ENCODE measurements at regions not wholly inside any gene's neighbourhood (a gene's known extent, or its start where the extent isn't known, plus 50 kb on each side); places are given as distances from the start of the nearest gene placed in this dataset.

- no peaks in the 10 kb centered on the region for H3K4me1 ChIP-seq (ENCODE audit: insufficient read depth, low read length)
- no peak overlapping the region for H3K27ac ChIP-seq (ENCODE audit: low read depth, low read length)
- Mint-ChIP-seq H3K27ac (no peak overlapping the region), H3K36me3 (peaks cover 0 to 7% (median 0%) of the 10 kb centered on the region in 3 donors), H3K27me3 (peaks cover 0 to 3% of the 10 kb centered on the region in 2 donors), H3K4me3 (no peak overlapping the region), H3K9me3 (no peaks in the 10 kb centered on the region), H3K4me1 (peaks cover 21 to 24% (median 21%) of the 10 kb centered on the region in 3 donors)
- no peaks in the 10 kb centered on the region for H3K9me3 ChIP-seq (ENCODE audit: low read length)
- no peaks in the 10 kb centered on the region for H3K27me3 ChIP-seq (ENCODE audit: insufficient read depth, low read length, poor library complexity, severe bottlenecking)
- DNase-seq: no peak
- no peaks in the 10 kb centered on the region for H3K36me3 ChIP-seq (ENCODE audit: insufficient read depth, low read length)
- ChIA-PET POLR2A (no interaction called here), CTCF (no interaction called here)
- H3K4me3 ChIP-seq (ENCODE audit: low read length): no peak overlapping the region
Measured at GRCh38 chr5:143582176-143582575, 178.7 kb upstream of the NR3C1 start.

GRCh38 chr5:143581649-143582048, 178.2 kb upstream of the NR3C1 start:
- Histone ChIP-seq H3K36me3 (ENCODE audit: insufficient read depth, low read length) (no peaks in the 10 kb centered on the region), H3K9me3 (ENCODE audit: low read length) (no peaks in the 10 kb centered on the region), H3K4me3 (ENCODE audit: low read length) (no peak overlapping the region), H3K4me1 (ENCODE audit: insufficient read depth, low read length) (no peaks in the 10 kb centered on the region), H3K27ac (ENCODE audit: low read depth, low read length) (no peak overlapping the region), H3K27me3 (ENCODE audit: insufficient read depth, low read length, poor library complexity, severe bottlenecking) (no peaks in the 10 kb centered on the region)
- CTCF ChIA-PET: no interaction called here
- peaks cover 0 to 3% of the 10 kb centered on the region in 2 donors for H3K27me3 Mint-ChIP-seq
- no peak overlapping the region for H3K27ac Mint-ChIP-seq
- DNase-seq: no peak
- POLR2A ChIA-PET: no interaction called here
- no peaks in the 10 kb centered on the region for H3K9me3 Mint-ChIP-seq
- peaks cover 0 to 7% (median 0%) of the 10 kb centered on the region in 3 donors for H3K36me3 Mint-ChIP-seq
- peaks cover 21 to 24% (median 21%) of the 10 kb centered on the region in 3 donors for H3K4me1 Mint-ChIP-seq
- no peak overlapping the region for H3K4me3 Mint-ChIP-seq

GRCh38 chr5:143581147-143581546, 177.7 kb upstream of the NR3C1 start:
- Mint-ChIP-seq H3K27me3 (peaks cover 0 to 3% of the 10 kb centered on the region in 2 donors), H3K9me3 (no peaks in the 10 kb centered on the region), H3K36me3 (peaks cover 0 to 7% (median 0%) of the 10 kb centered on the region in 3 donors), H3K27ac (no peak overlapping the region), H3K4me3 (no peak overlapping the region), H3K4me1 (peaks cover 20 to 24% (median 21%) of the 10 kb centered on the region in 3 donors)
- H3K9me3 ChIP-seq (ENCODE audit: low read length): no peaks in the 10 kb centered on the region
- no peaks in the 10 kb centered on the region for H3K36me3 ChIP-seq (ENCODE audit: insufficient read depth, low read length)
- no peak overlapping the region for H3K27ac ChIP-seq (ENCODE audit: low read depth, low read length)
- no peaks in the 10 kb centered on the region for H3K27me3 ChIP-seq (ENCODE audit: insufficient read depth, low read length, poor library complexity, severe bottlenecking)
- CTCF ChIA-PET: no interaction called here
- H3K4me3 ChIP-seq (ENCODE audit: low read length): no peak overlapping the region
- POLR2A ChIA-PET: no interaction called here
- no peaks in the 10 kb centered on the region for H3K4me1 ChIP-seq (ENCODE audit: insufficient read depth, low read length)
- DNase-seq: no peak

GRCh38 chr5:143576711-143577484, 173.4 kb upstream of the NR3C1 start:
- H3K27ac ChIP-seq (ENCODE audit: low read depth, low read length): no peak overlapping the region
- ChIA-PET POLR2A (interaction anchor here (0.7 kb wide), 1 partner anchor 142 kb away, joined by 3 read pairs; no protein-coding TSS in a partner anchor), CTCF (no interaction called here)
- no peak overlapping the region for H3K27ac Mint-ChIP-seq
- DNase-seq: no peak
- H3K9me3 ChIP-seq (ENCODE audit: low read length): no peaks in the 10 kb centered on the region
- no peak overlapping the region for H3K4me3 Mint-ChIP-seq
- no peaks in the 10 kb centered on the region for H3K9me3 Mint-ChIP-seq
- peaks cover 0 to under 1% (median under 1%) of the 10 kb centered on the region in 3 donors for H3K4me1 Mint-ChIP-seq
- no peaks in the 10 kb centered on the region for H3K27me3 ChIP-seq (ENCODE audit: insufficient read depth, low read length, poor library complexity, severe bottlenecking)
- no peaks in the 10 kb centered on the region for H3K27me3 Mint-ChIP-seq
- no peaks in the 10 kb centered on the region for H3K4me1 ChIP-seq (ENCODE audit: insufficient read depth, low read length)
- H3K36me3 Mint-ChIP-seq: peaks cover 0 to 7% (median 0%) of the 10 kb centered on the region in 3 donors
- H3K4me3 ChIP-seq (ENCODE audit: low read length): no peak overlapping the region
- no peaks in the 10 kb centered on the region for H3K36me3 ChIP-seq (ENCODE audit: insufficient read depth, low read length)

- POLR2A ChIA-PET: no interaction called here
- Histone ChIP-seq H3K4me1 (ENCODE audit: insufficient read depth, low read length) (no peaks in the 10 kb centered on the region), H3K4me3 (ENCODE audit: low read length) (no peak overlapping the region), H3K27ac (ENCODE audit: low read depth, low read length) (no peak overlapping the region), H3K9me3 (ENCODE audit: low read length) (no peaks in the 10 kb centered on the region), H3K36me3 (ENCODE audit: insufficient read depth, low read length) (no peaks in the 10 kb centered on the region), H3K27me3 (ENCODE audit: insufficient read depth, low read length, poor library complexity, severe bottlenecking) (no peaks in the 10 kb centered on the region)
- Mint-ChIP-seq H3K4me1 (no peaks in the 10 kb centered on the region), H3K27ac (no peak overlapping the region), H3K9me3 (no peaks in the 10 kb centered on the region), H3K4me3 (no peak overlapping the region), H3K27me3 (no peaks in the 10 kb centered on the region), H3K36me3 (peaks cover 0 to 7% (median 0%) of the 10 kb centered on the region in 3 donors)
- CTCF ChIA-PET: no interaction called here
- DNase-seq: no peak
Measured at GRCh38 chr5:143575286-143575685, 171.8 kb upstream of the NR3C1 start.

- Histone ChIP-seq H3K36me3 (ENCODE audit: insufficient read depth, low read length) (no peaks in the 10 kb centered on the region), H3K27ac (ENCODE audit: low read depth, low read length) (no peak overlapping the region), H3K4me3 (ENCODE audit: low read length) (no peak overlapping the region), H3K9me3 (ENCODE audit: low read length) (no peaks in the 10 kb centered on the region), H3K27me3 (ENCODE audit: insufficient read depth, low read length, poor library complexity, severe bottlenecking) (no peaks in the 10 kb centered on the region), H3K4me1 (ENCODE audit: insufficient read depth, low read length) (no peaks in the 10 kb centered on the region)
- H3K27ac Mint-ChIP-seq: no peak overlapping the region
- ChIA-PET POLR2A (no interaction called here), CTCF (no interaction called here)
- H3K4me1 Mint-ChIP-seq: no peaks in the 10 kb centered on the region
- H3K4me3 Mint-ChIP-seq: no peak overlapping the region
- no peaks in the 10 kb centered on the region for H3K9me3 Mint-ChIP-seq
- H3K36me3 Mint-ChIP-seq: peaks cover 0 to 3% (median 0%) of the 10 kb centered on the region in 3 donors
- H3K27me3 Mint-ChIP-seq: no peaks in the 10 kb centered on the region
- DNase-seq: no peak
Measured at GRCh38 chr5:143574236-143574635, 170.8 kb upstream of the NR3C1 start.

- no peaks in the 10 kb centered on the region for H3K27me3 Mint-ChIP-seq
- CTCF ChIA-PET: no interaction called here
- H3K27me3 ChIP-seq (ENCODE audit: insufficient read depth, low read length, poor library complexity, severe bottlenecking): no peaks in the 10 kb centered on the region
- no peak for DNase-seq
- H3K36me3 ChIP-seq (ENCODE audit: insufficient read depth, low read length): no peaks in the 10 kb centered on the region
- H3K9me3 Mint-ChIP-seq: no peaks in the 10 kb centered on the region
- H3K27ac ChIP-seq (ENCODE audit: low read depth, low read length): no peak overlapping the region
- no peaks in the 10 kb centered on the region for H3K9me3 ChIP-seq (ENCODE audit: low read length)
- no peak overlapping the region for H3K27ac Mint-ChIP-seq
- H3K4me3 Mint-ChIP-seq: no peak overlapping the region
- peaks cover 0 to 3% (median 0%) of the 10 kb centered on the region in 3 donors for H3K36me3 Mint-ChIP-seq
- no peak overlapping the region for H3K4me3 ChIP-seq (ENCODE audit: low read length)
- no peaks in the 10 kb centered on the region for H3K4me1 ChIP-seq (ENCODE audit: insufficient read depth, low read length)
- POLR2A ChIA-PET: no interaction called here
- H3K4me1 Mint-ChIP-seq: no peaks in the 10 kb centered on the region
Measured at GRCh38 chr5:143573568-143574170, 170.2 kb upstream of the NR3C1 start.

GRCh38 chr5:143572671-143573070, 169.2 kb upstream of the NR3C1 start:
- ChIA-PET POLR2A (no interaction called here), CTCF (interaction anchor here (0.9 kb wide), 1 partner anchor 12 kb away, joined by 3 read pairs; no protein-coding TSS in a partner anchor)
- H3K4me1 ChIP-seq (ENCODE audit: insufficient read depth, low read length): no peaks in the 10 kb centered on the region
- H3K9me3 ChIP-seq (ENCODE audit: low read length): no peaks in the 10 kb centered on the region
- H3K27ac ChIP-seq (ENCODE audit: low read depth, low read length): no peak overlapping the region
- peaks cover 0 to 2% of the 10 kb centered on the region in 2 donors for H3K27me3 Mint-ChIP-seq
- no peak overlapping the region for H3K4me3 Mint-ChIP-seq
- no peak overlapping the region for H3K27ac Mint-ChIP-seq
- no peak for DNase-seq
- H3K4me1 Mint-ChIP-seq: no peaks in the 10 kb centered on the region
- no peaks in the 10 kb centered on the region for H3K36me3 Mint-ChIP-seq
- H3K9me3 Mint-ChIP-seq: no peaks in the 10 kb centered on the region
- H3K27me3 ChIP-seq (ENCODE audit: insufficient read depth, low read length, poor library complexity, severe bottlenecking): no peaks in the 10 kb centered on the region
- H3K4me3 ChIP-seq (ENCODE audit: low read length): no peak overlapping the region
- no peaks in the 10 kb centered on the region for H3K36me3 ChIP-seq (ENCODE audit: insufficient read depth, low read length)

Measured in CD8-positive, alpha-beta memory T cell (primary cell).